ENCODE measurements at regions not wholly inside any gene's neighbourhood (a gene's known extent, or its start where the extent isn't known, plus 50 kb on each side); places are given as distances from the start of the nearest gene placed in this dataset.
"Not testable (repeated sequence)": the region's sequence is repeated elsewhere in the genome, so short reads cannot be mapped to it uniquely, and the experiment has no call there.

DNA sequence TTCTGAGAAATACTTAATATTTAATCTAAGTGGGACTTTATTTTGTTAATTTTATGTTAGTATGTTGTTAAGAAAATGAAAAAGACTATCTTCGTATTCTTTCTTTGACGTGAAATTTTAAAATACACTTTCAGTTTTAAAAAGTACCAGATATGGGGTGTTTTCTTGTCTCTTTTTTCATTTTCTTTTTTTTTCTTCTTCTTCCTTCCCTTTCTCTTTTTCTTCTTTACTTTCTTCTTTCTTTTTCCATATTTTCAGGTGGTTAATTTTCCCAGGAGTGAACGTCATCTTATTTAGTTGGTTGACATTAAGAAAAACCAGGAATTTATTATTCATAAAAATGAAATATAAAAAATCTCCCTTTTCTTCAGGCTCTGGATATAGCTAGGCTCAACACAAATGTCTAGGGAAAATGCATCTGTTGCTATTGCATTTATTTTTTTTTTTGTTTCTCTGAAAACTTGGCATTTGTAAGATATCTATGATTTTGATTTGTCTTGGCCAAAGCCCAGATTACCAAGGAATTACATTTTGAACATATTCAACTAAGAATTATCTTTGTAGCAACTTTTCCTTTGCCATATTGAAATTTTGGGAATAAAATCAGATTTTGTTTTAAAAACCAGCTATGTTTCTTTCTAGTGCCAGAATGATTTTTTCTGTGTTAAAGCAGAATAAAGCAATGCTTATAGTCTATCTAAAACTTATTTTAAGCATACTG lies 241.3 kb upstream of the FOXP2 start:
- no peak for DNase-seq

DNA sequence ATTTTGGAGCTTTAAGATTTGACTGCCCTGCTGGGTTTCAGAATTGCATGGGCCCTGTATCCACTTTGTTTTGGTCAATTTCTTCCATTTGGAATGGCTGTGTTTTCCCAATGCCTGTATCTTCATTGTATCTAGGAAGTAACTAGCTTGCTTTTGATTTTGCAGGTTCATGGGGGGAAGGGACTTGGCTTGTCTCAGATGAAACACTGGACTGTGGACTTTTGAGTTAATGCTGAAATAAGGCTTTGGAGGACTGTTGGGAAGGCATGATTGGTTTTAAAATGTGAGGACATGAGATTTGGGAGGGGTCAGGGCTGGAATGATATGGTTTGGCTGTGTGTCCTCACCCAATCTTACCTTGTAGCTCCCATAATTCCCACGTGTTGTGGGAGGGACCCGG lies 245.2 kb upstream of the FOXP2 start:
- DNase-seq = not testable (repeated sequence)

DNA sequence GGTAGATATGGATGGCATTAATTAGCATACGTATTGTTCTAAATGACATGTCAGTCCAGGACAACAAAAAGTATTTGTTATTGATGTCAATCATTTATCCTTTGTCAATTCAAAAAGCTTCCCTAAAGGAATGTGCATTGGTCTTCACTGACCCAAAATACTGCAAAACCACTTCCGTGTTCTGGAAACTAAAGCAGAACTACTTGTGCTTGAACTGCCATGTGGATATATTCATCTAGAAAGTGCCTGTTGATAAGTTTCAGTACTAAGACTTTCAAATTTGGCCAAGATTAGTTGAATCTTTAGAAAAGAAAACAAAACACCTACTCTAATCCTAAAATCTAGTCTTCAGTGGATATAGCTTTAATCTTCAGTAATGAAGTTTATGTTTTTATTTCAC lies 242.1 kb upstream of the PPP1R3A start:
- no peak for DNase-seq

DNA sequence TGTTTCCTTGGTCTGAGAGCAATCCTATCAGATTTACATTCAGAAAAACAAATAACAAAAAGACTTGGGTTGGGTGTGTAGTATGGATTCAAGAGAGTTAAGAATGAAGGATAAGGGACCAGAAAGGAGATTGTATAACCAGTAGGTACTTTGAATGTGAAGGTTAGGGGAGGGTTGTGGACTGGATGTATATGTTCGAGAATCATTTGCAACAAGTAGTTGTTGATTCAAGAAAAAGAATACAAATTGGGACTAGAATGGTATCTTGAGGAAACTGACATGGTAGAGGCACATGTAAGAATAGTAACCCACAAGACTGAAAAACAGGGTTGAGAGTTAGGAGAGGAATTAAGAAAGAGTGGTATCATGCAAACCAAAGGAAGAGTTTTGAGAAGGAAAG lies 240.0 kb upstream of the PPP1R3A start:
- no peak for DNase-seq

DNA sequence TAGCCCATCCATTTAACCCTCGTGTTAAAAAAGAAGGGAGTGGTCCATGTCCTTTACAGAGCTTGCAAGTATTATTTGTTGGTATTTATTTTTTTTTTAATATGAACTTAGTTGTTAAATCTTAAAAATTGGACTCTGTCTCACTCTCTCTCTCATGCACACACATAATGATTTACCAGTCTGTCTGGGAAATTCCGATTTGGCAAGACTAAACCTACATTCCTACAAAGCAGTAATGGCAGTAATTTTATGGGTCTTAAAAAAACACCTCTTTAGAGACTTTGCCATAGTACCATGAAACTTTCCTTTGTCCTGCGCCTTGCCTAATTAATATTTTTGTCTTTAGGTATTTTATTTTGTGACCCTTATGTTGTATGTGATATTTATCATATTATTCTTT lies 239.5 kb upstream of the PPP1R3A start:
- DNase-seq = no peak

DNA sequence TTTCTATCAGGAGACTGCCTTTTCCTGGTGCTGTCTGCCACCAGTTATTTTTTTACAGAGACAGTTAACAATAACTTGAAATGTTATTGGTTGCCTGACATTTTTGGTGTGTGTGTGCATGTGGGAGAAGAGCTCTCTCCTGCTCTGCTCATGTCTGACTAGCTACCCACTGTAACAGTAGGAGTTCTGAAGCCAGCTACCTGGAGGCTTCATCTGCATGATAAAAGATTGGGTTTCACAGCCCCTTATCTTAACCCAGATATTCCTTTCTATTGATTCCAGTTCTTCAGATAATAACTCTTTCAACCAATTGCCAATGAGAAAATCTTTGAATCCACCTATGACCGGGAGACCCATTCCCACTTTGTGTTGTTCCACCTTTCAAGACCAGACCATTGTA lies 237.4 kb upstream of the PPP1R3A start:
- DNase-seq = no peak

DNA sequence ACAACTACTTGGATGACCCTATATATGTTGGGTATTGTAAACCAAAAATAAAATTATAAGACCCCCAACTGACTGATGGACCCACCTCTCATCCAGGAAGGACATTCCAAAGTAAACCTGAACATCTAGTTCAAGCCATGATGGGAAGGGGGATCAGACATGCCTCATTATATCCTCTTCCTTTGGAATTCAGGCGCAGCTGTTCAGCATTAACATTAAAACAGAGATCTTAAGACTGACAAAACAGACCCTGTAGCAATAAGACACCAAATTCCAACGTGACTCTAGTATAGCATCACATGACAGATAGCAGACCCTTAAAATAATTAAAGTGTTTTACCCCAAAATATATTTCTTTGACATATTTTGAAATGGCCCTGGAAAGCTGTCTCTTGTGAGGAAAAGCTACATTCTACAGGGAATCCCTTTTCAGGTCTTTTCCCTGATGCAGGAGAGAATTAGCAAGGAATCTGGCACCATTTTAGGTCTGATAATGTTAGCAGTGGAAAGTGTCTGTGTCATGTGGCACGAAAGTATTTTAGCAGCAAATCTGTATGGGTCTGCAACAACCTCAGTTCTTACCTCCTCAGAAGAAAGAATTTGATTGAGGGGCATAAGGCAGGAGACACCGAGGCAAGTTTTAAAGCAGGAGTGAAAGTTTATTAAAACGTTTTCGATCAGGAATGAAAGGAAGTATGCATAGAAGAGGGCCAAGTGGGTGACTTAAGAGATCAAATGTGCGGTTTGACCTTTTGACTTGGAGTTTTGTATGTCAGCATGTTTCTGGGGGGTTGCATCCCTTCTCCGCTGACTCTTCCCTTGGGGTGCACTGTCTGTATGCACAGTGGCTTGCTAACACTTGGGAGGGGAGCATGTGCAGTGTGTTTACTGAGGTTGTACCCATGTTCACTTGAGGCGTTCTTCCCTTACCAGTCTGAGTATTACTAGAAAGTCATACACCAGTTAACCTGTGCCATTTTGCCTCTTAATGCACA lies 236.6 kb upstream of the PPP1R3A start:
- no peak for DNase-seq

DNA sequence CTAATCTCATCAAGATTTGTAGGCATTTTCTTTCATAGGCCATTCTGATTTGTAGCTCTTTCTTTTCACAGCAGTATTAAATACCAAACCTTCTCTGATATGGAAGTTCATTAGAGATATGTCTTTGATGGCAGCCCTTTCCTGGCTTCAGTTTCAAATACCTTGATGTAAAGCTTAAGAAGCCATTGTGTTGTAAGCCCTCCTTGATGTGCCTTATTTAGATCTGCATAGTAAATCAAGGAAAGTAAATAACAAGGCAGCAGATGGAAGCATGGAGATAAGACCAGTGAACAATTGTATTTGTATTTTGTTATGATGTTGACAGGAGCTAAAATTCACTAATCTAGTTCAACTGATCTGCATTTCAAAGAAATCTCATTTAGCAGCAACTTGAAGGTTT lies 234.9 kb upstream of the PPP1R3A start:
- DNase-seq = no peak

DNA sequence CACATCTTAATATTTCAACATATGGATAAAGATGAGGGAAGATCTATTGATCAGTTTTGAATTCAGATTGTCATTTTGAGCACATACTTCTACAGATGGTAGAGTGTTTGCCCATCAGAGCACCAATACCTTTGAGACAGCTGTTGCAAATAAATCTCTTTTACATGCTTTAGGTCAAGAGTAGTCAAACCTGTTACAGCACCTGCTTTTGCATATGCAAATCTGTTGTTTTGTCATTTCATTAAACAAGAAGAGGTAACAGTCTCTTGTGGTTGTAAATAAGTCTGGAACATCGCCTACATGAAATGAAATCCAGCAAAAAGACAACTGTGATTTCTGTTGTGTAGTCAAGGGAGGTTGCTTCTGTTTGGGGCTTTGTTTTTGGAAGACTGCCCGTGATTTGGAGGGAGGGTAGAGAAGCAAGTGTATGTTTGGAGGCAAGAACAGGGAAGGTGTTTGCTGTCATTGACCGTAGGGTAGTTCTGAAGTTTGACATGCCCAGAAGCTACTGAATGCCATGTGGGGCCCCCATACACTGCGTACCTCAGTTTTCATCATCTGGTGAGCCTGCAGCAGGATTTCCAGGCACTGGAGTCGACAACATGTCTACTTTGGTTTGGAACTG lies 233.6 kb upstream of the PPP1R3A start:
- DNase-seq = no peak

DNA sequence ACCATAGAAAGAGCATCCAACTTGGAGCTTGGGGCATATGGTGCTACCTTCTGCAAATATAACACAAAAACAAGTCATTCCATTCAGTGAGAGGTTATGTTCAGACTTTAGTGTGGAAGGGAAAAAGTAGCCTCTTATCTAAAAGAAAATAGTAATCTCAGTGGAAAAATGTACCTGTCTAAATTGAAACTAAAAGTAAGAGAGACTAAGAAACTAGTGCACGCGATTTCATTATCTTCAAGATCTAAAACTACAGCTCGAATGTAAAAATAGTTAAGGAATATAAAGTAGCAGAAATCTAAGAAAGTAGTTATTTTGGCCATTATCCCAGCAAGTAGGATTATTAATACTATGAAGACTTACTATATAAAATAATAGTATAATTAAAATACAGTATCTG lies 233.0 kb upstream of the PPP1R3A start:
- DNase-seq = no peak

DNA sequence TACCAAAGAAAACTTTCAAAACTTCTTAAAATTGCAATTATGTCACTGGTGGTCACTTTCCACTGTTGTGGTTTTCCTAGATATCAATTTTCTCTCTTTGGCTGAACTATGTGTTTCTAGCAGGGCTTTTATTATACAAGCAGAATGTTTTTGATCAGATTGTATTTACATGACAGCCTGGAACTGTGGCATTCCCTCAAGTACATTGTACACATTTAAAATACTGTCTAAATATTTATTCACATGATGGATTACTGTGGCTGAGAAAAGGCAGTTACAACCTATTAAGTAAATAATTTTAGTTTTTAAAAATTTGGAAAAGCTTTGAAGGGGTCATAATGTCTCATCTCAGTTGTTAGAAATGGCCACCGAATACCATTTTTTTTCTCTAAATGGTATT lies 231.9 kb upstream of the PPP1R3A start:
- no peak for DNase-seq

DNA sequence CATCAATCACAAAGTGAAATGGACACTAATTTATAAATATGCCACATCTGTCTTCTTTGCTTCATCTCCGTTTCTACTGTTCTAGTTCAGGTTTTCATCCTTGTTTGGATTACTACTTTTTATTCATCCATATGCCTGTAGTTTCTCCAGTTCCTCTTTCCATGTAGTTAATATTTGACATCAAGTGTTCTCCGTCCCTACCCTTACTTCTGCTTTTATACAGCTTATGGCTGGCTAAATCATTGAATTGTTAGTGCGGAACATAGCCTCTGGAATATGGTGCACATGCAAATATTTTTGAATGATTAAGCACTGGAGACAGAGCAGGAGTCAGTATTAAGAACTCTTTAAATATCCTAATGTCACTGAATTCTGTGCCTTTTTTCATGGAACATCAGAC lies 230.0 kb upstream of the PPP1R3A start:
- DNase-seq = no peak

DNA sequence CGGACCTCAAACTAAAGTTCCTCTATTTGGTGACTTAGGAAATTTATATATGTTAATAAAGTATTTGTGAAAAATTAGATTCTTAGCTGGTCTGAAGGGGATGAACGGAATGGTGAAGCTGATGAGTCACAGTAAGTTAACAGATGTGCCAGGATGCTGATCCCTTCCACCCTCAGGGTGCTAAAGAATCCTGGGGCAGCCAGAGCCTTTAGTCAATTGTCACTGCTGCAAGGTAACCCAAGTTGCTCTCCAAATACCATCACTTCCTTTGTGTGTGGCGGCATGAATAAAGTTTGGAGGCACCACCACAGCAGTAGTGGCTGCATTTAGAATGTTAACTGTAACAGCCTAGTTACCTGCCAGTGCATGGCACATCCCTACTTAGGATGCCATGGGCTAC lies 222.6 kb upstream of the PPP1R3A start:
- no peak for DNase-seq

DNA sequence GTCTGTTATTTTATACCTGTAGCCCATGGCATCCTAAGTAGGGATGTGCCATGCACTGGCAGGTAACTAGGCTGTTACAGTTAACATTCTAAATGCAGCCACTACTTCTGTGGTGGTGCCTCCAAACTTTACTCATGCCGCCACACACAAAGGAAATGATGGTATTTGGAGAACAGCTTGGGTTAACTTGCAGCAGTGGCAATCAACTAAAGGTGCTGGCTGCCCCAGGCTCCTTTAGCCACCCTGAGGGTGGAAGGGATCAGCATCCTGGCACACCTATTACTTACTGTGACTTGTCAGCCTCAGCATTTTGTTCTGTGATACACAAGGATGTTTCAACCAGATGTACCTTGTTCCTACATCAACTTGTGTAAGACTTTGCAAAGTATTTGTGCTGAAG lies 221.8 kb upstream of the PPP1R3A start:
- no peak for DNase-seq

DNA sequence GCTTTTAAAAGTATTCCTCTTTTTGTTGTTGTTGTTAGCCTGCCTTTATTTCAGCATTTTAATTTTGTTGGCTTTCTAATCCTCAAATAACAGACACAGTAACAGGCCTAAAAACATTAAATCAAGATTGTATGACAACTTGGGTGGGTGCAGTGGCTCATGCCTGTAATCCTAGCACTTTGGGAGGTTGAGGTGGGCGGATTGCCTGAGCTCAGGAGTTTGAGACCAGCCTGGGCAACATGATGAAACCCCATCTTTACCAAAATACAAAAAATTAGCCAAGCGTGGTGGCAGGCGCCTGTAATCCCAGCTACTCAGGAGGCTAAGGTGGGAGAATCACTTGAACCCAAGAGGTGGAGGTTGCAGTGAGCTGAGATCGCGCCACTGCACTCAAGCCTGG lies 220.9 kb upstream of the PPP1R3A start:
- DNase-seq = not testable (repeated sequence)

DNA sequence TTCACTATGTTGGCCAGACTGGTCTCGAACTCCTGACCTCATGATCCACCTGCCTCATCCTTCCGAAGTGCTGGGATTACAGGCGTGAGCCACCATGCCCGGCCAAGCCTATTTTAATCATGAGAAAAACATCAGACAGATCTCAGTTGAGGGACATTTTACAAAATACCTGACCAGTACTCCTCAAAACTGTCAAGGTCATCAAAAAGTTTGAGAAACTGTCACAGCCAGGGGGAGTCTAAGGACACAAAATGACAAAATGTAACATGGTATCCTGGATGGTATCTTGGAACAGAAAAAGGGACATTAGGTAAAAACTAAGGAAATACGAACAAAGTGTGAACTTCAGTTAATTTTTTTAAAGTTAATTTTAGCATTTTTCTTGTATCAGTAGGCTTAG lies 219.8 kb upstream of the PPP1R3A start:
- no peak for DNase-seq

DNA sequence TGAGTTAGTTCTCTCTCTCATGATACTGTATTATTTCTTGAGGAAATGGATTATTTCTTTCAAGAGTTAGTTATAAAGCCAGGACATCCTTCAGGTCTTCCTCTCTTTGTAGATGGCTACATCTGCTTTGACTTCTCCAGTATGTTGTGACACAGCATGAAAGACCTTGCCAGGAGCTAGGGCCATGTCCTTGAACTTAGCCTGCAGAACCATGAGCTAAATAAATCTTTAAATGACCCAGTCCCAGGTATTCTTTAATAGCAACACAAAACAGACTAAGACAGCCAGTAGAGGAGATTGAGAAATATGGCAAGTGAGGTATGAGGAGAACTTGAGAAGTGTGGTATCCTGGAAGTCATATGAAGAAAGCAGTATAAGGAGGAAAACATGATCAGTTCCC lies 214.9 kb upstream of the PPP1R3A start:
- DNase-seq = no peak

DNA sequence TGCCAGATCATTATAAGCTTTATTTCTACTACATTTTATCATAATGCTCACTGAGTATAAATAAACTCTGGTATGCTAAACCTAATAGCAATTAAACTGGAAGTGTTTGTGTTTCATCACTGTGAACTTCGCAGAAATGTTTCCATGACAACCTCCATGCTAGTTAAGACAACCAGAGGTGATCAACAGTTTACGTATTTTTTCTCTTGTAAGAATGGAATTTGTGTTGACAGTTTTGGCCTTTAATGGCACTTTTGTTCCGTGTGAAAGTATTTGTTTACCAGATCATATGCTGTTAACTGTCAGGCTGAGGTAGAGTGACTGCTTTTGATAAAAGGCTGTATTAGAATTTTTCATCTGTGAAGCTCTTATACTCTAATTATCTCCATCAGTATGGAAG lies 212.1 kb upstream of the PPP1R3A start:
- DNase-seq = peak; percentile 16

DNA sequence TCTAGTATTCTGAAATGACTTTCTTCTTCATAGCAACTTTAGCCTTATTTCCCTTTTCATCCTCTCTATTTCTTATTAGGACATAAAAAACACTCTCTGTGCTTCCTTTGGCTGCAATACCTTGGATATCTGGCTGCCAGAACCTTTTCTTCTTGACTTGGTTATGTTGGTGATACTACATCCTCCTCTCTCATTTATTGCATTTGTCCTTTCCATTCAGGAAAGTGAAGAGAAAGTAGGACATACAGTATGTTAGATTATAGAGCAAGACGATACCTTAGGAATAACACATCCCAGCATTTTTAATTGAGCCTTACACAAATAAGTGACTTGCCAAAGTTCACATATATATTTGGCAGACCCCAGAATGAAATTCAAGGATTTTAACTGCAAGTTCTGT lies 210.1 kb upstream of the PPP1R3A start:
- no peak for DNase-seq

DNA sequence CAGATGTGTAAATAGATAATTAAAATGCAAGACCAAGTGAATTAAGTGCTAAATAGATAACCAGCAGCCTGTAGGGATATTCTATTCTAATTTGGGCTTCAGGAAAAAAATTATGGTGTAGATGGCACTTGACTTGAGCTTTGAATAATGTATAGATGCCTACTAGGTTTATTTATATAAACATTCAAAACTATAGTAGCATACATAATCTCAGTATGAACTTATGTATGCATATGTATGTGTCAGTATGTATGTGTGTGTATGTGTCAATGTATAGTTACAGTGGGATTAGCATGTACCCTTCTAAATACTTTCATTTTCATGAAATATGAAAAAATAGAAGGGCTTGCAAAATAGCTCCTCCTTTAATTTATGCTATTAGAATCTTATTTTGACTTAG lies 207.3 kb upstream of the PPP1R3A start:
- no peak for DNase-seq

DNA sequence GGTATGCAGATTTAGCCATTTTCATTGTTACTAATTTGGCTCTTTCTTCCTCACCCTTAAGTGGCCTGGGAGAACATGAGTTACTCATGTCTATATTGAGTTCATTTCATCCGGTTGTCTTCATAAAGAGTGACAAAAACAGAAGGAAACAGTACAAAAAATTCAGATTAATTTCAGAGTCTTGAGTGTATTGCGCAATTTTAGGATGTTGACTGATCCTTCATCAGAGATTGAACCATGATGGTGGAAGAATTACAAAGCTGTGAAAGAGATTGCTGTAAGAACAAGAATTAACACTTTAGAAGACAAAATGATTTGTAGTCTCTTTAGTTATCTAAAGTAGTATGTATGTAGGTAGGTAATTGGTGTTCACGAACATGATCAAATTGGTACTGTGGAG lies 194.0 kb upstream of the PPP1R3A start:
- no peak for DNase-seq

DNA sequence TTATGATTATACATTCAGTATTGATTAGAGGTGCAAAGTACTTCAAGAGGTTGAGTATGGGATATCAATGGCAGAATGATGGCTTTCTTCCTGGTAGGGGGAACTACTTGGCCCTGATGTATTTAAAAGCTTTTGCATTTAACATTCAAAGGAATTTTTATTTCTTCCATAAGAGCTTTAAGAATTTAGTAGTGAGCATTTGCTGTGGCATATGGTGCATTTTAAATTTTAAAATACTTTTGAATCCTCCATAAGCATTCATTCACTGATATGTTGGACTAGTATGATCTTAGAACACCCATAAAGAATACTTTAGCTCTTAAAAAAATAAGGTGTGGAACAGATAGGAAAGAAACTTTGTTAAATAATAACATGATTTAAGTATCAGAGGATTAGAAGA lies 191.9 kb upstream of the PPP1R3A start:
- DNase-seq = no peak

DNA sequence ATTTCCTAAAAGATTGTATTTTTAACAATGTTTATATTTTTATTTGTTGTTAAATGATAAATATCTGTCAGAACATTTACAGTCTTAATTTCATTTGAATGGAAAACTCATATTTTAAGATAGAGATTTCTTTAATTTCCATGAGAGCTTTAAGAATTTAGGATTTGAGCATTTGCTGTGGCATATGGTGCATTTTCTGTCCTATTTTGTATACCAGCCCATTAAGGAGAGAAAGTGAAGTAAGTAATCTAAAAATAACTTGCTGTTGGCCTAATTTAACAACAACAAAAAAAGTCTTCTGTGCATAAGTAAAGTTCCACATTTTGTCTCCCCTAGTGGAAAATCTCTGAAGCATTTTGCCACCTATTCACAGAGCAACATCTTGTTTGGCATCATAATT lies 190.9 kb upstream of the PPP1R3A start:
- no peak for DNase-seq

DNA sequence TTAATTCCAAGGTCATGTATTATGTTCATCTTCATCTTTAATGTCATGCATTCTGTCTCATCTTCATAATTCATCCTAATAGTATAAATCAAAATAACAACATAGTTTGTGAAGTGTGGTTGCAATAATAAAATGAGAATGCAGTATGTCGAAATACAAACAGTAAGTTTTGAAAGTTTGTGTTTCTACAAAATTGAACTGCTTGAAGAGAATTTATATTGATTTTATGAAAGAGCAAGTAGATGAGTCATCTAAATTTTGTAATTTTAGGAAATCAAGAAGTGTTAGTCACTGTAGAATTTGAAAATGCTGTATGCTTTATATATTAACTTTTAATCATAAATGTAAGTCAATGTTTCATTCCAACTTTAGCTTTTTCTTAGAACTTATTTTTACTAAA lies 190.5 kb upstream of the PPP1R3A start:
- no peak for DNase-seq
